Stimulated activated CD4-positive, alpha-beta T cell treated with anti-CD3 and anti-CD28 coated beads, Interleukin-15, amount 100 ng/mL, for 1 hour (primary cell): ENCODE measurements at regions not wholly inside any gene's neighbourhood (a gene's known extent, or its start where the extent isn't known, plus 50 kb on each side); places are given as distances from the start of the nearest gene placed in this dataset.
"Not testable (repeated sequence)": the region's sequence is repeated elsewhere in the genome, so short reads cannot be mapped to it uniquely, and the experiment has no call there.

Experiments
- DNase-seq, 2 donors: peaks; one replicate each; pipeline ENCODE4 v3.0.0-alpha.2; 2020; ENCODE audit warnings: low read depth in 1 of 2, low spot score in 1 of 2

DNA sequence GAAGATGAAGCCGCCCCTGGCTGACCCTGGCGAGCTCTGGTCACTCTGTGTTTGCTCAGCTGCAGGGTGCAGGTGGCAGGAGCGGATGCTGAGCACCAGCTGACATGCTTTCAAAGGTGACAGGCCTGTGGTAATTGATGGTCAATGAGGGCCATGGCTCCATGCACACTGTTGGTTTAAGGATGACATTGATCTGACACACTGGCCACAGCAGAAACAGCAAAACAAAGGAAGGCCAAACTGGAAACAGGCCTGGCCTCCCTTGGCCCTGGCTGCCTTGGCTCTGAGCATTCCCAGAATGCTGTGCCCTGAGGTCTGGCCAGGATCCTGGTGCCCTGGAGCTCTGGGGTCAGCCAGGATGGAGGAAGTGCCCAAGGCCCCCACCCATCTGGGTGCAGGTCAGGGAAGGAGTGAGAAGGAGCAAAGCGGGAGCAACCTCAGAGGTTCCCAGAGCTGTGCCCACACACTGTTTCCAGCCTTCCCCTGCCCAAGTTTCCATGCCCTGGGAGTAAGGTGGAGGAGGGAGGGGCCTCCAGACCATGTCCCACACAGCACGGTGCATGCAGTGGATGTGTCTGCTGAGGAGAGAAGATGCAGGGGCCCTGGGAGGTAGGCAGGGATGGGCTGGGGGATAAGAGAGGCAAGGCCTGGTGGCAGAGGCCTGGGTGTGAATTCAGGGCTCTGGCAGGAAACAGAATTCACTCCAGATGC is 302.2 kb downstream of the RPS24 start:
- DNase-seq: no peak

DNA sequence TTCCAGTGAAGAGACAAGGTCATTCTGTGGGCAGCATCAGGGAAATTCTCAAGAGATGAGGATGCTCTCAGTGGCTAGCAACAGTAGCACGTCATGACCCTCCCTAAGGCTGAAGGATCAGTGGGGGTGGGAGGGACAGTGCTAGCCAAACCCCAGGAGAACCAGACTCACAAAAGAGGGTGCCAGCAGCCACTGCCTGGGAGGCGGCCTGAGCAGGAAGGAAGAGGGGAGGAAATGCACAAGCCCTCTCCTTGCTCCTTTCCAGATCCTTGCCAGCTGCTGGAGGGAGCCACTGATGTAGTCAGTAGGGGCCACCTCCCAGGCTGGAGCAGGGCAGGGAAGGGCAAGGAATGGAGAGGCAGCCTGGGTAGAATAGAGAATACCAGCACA is 302.7 kb downstream of the RPS24 start:
- no peak for DNase-seq

DNA sequence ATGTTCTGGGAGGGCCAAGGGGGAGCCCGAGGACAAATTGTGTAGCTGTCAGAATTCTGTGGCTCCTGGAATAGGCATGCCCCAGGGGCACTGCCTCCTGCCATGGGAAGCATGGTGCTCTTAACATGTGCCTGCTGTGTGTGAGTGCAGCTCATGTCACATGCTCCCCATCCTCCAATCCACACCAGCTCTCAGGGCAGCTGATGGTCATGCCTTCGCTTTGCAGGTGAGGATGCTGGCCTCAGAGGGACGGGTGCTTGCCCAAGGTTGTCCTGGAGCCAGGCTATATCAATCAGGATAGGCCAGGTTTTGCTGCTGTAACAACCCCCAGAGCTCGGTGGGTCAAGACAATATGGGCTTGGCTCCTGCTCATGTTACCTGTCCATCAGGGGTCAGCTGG is 303.4 kb downstream of the RPS24 start:
- no peak for DNase-seq

DNA sequence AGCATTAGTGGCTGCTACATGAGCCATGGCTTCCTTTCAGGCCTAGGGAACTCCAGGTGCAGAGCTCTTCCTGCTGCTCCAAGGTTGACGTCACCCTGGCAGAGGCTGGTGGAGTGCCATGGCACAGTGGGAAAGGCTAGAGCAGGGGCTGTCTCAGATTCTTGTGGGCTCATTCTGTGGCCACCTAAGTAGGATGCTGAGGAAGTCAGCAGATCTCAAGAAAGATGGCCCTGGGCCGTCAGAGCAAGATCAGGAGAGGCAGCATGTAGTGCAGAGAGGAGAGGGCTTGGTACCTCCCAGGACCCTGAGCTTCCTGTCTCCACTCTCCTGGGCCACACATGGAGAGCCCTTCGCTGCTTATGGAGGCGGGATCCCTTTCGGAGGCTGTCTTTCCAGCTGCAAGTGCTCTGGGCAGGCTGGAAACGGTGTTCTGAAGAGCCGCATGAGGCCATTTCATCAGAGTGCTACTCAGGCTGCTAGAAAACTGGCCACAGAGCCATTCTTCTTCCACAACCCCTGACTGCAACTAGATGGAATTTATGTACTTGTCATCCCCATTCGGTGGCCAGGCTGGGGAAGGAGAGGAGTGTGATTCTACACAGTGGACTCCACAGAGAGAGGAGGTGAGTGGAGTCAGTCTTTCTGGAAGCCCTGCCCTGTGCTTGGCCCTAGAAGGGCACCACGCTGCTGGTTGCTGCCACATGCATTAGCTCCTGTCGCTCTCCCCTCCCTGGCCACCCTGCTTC is 304.2 kb downstream of the RPS24 start:
- DNase-seq: no peak

DNA sequence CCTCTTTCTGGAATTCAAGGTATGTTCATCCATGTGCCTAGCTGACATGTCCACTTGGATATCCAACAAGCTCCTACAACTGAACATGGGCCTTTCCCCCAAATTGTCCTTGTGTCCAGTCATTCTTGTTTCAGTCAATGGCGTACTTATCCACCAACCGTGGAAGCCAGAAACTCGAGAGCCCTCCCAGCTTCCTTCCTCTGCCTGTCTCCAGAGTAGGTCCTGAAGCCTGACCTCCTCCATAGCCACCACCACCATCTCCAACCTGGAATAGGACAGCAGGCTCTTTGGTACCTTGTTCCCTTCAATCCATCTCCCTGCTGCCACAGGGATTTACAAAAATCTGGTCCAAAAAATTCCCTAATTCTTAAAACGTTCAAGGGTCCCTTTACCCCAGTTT is 305.1 kb downstream of the RPS24 start:
- no peak for DNase-seq

GRCh38 chr10:78339251-78339650 is 305.6 kb downstream of the RPS24 start:
- no peak for DNase-seq

DNA sequence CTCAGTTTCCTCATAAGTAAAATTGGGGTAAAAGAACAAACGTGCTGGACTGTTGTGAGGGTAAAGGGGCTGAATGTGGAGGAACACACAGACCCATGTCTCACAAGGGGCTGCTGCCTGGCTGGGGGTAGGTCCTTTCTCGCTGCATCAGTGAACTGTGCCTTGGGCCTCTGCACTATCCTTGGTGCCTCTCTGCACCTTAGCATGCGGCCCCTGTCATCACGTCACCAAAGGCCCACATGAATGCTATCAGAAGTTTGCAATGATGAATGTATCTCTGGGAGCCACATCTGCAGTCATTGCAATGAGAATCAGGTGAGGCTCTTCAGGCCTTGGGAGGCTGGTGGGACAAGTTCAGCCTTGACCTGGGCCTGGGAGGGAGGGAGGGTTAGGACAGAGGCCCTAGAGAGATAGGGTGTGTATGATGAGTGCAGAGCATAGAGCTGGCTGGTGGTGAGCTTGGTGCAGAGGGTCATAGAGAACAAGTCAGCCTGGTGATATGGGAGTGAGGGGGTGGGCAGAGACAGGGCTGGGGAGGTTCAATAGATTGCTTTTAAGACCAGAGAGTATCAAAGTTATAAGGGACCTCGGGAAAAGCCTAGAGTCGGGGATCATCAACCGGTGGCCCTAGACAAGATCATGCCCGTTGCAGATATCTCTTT is 308.4 kb downstream of the RPS24 start:
- no peak for DNase-seq

GRCh38 chr10:78342827-78343653 is 309.4 kb downstream of the RPS24 start:
- no peak for DNase-seq

GRCh38 chr10:78344257-78344656 is 310.6 kb downstream of the RPS24 start:
- not testable (repeated sequence) for DNase-seq

DNA sequence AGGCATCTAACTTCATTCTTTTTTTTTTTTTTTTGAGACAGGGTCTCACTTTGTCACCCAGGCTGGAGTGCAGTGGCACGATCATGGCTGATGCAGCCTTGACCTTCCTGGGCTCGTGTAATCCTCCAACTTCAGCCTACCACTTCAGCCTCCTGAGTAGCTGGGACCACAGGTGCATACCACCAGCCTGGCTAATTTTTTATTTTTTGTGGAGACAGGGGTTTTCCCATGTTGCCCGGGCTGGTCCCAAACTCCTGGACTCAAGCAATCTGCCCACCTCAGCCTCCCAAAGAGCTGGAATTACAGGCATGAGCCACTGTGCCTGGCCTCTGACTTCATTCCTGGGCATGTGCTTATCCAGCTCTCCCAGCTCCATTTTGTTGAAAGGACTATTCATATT is 311.9 kb downstream of the RPS24 start:
- not testable (repeated sequence) for DNase-seq

DNA sequence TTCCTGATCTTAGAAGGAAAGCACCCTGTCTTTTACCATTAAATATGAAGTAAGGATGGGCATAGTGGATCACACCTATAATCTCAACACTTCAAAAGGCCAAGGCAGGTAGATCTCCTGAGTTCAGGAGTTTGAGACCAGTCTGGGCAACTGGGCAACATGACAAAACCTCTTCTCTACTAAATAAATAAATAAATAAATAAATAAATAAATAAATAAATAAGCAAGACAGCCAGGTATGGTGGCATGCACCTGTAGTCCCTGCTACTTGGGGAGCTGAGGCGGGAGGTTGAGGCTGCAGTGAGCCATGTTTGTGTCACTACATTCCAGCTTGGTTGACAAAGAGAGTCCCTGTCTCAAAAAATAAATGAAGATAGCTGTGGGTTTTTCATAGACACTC is 313.1 kb downstream of the RPS24 start:
- DNase-seq: no peak

GRCh38 chr10:78348411-78349164 is 314.9 kb downstream of the RPS24 start:
- no peak for DNase-seq

DNA sequence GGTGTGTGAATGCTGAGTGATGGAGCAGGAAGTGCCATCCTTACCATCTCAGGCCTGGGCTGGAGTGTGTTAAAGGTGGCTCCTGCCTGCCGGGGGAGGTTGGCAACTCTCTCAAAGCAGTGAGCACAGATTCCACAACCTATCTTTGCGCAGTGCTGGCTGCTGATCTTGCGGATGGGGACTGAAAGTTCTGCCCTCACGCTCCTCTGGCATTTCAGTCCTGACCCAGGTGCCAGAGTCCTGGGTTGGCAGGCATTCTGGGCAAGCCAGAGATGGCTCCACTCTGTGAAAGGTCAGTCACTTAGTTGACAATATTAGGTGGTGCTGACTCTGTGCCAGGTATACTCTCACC is 315.5 kb downstream of the RPS24 start:
- DNase-seq: no peak

GRCh38 chr10:78349911-78350663 is 316.4 kb downstream of the RPS24 start:
- DNase-seq: no peak

- DNase-seq: no peak
Observed at GRCh38 chr10:78351283-78351682, 317.6 kb downstream of the RPS24 start.

DNA sequence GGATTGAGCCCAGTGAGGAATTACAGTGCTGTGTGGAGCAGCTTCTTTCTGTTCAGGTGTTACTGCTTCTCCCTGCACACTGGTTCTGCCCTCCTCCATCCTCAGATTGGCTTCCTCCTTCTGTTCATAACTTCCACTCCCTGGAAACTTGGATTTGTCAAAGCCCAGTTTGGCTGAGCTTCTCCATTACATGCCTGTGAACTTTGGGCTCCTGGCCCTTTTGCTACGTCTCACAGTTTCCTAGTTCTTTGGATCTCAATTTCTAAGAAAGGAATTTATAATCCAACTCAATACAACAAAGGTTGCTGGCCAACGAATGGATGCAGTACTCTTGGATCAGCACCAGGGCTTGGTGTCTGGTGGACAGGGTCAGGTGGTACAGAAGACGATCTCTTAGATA is 318.1 kb downstream of the RPS24 start:
- DNase-seq: no peak

DNA sequence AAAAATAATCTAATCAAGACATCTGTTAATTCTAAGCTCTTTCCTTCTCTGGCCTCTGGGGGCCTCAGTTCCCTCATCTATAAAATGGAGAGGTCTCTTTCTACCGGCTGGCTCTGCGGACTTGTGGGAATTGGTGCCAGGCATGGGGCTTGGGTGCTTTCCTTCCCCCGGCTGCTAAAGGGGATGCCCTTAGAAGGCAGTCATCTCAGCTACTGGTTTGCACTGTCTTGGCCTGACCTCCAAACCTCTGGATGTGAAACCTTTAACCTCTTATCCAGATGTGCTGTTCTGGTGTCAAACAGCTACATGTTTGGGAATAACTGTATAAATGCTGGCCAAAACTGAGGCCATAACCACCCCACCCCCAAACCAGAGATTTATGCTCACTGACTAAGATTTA is 320.0 kb downstream of the RPS24 start:
- DNase-seq: no peak

DNA sequence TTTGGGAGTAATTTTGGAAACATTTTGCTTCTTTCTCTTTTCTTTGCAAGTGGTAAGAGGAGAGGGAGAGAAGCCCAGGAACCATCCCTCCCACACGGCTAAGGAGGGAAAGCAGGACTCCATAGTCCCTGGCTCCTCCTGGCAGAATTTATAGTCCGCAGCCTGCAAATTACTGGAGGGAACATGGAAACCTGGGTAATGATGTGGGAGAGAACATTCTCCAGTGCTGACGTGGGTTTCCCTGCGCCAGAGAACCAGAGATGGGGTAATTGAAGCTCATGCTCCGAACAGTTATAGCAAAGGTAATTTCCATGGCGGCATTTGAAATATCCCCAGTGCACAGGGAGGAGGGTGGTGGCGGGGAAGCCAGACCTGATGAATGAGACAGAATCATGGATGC is 320.4 kb downstream of the RPS24 start:
- no peak for DNase-seq

- DNase-seq: no peak
Observed at GRCh38 chr10:78356291-78356900, 322.7 kb downstream of the RPS24 start.
